ENCODE measurements at regions not wholly inside any gene's neighbourhood (a gene's known extent, or its start where the extent isn't known, plus 50 kb on each side); places are given as distances from the start of the nearest gene placed in this dataset.

DNA sequence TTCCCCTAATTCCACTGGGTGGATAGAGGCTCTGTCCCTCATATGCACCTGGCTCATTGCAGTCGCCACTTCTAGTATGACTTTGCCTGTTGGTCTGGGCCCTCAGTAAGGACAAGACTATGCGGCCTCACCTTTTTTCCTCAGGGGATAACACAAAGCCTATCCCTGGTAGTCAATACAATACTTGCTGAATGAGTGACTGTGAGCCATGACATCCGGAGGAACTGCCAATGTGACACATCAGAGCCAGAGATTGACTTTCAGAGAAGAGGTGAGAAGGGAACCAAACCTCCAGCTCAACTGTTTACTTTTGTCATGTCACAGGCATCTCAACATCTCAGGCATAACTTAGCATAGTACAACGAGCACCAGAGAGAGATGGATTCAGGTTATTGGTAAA is 371.3 kb downstream of the DMRT2 start:
- DNase-seq (ENCODE audit: low read depth, low spot score): no peak

- no peak for DNase-seq (ENCODE audit: low read depth, low spot score)
Observed at GRCh38 chr9:1427875-1428274, 377.7 kb downstream of the DMRT2 start.

DNA sequence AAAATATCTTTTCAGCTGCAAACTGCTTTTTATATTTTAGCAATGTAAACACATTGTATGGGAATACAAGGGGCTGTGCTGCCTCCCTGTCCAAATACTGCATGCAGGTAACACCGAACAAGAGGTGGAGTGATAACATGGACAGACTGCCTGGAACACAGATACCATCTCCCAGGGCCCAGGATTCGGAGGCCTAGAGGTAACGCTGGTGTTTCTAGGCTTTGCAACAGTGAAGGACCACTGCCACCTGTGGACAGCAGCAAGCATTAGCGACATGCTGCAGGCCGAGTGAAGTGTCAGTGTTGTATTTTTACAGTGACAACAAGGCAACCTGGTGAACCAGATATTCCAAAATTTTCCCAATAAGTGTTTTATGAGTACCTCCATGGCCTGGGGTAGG is 379.1 kb downstream of the DMRT2 start:
- peak; percentile 1 for DNase-seq (ENCODE audit: low read depth, low spot score)

GRCh38 chr9:1431461-1431860 is 381.3 kb downstream of the DMRT2 start:
- DNase-seq (ENCODE audit: low read depth, low spot score): no peak

DNA sequence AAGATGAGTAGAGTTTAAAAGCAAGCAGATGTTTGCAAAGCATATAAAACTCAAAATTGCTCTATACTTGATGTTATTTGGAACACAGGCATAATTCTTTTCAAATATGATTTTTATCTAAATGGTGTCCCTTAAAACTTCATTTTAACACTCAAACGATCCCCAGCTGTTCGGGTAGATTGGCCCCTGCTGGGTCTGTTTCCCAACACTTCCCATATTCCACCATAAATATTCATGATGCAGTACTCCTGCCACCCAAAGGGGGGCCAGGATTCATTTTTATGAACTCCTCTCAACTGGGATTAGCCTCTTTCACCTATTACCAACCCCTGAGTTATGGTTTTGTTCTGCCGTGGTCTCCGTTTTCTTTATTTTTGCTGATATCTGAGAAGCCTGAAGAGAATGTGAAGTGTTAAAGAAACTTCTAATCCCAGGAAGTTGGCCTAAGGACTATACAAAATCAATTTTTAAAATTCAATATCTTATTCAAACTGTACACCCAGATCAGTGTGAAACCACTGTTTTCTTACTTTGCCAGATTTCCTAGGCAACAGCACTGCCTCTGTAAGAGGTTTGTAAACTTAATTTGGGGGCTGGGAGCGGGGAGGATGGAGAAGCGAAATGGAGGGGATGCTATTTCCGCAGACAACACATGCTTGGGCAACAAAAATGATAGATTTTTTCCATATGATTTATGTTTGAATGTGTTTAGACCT is 384.1 kb downstream of the DMRT2 start:
- no peak for DNase-seq (ENCODE audit: low read depth, low spot score)

DNA sequence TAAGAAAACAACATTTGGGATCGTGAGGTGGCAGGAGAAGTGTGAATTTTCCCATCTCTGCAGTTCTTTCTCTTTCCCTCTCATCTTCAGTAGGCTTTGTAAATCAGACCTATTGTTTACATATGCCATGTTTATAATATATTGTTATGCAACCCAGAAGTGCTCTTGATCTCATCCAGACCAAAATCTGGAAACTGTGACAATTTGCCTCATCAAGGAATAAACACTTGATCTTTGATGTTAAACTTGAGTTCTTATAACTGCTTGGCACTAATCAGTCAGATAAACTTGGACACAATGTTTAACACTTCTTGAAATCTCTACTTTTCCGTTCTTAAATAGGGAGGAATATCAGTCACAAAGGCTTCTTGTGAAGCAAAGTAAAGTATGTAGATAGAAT is 384.7 kb downstream of the DMRT2 start:
- no peak for DNase-seq (ENCODE audit: low read depth, low spot score)

- DNase-seq (ENCODE audit: low read depth, low spot score): no peak
Observed at GRCh38 chr9:1440256-1440655, 390.1 kb downstream of the DMRT2 start.

DNA sequence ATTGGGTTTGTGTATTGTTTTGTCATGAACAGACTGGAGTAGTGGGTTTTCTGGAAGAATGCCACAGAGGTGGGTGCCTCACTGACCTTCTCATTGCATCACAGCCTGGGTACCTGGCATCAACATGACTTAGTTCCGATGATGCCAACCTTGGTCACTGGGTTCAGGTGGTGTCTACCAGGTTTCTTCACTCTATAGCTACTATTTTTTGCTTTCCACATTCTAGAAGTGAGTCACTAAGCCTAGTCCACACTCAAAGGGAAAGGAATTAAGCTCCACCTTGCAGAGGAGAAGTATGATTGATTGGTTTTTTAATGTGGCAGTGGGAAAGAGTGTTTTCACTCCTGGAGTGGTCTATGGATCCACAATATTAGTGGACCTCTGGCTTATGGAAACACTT is 391.9 kb downstream of the DMRT2 start:
- no peak for DNase-seq (ENCODE audit: low read depth, low spot score)

DNA sequence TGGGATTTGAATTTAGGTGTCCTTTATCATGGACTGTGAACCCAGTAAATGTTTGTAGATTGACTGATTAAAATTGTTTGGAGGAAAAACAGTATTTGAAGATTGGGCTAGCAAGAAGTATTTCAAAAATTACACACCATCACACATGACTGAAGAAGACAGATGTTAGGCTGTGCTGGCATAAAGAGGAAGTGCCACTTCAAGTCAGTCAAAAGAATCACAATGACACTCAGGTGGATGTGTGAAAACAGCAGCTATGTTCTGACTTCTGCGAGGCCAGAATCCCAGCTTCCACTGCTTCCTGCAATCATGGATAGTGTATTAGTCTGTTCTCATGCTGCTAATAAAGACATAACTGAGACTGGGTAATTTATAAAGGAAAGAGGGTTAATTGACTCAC is 393.3 kb downstream of the DMRT2 start:
- DNase-seq (ENCODE audit: low read depth, low spot score): no peak

- DNase-seq (ENCODE audit: low read depth, low spot score): no peak
Observed at GRCh38 chr9:1446671-1447070, 396.5 kb downstream of the DMRT2 start.

DNA sequence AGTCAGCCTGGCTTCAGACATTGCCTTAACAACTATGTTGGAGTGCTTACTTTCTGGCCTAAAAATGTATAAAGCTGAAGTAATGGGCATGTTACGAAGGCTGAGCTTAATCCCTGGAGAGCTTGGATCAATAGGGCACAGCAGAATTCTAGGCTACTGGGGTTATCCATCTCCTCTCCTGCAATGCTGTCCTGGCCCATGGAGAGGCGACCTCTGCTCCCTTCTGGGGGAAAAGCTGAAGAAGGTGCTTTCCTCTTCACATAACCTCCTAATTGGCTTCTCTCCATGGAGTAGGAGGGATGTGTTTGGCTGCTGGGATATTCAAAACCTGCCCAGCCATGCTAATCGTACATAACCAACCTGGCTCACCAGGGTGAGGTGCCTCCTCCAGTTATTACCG is 403.5 kb downstream of the DMRT2 start:
- DNase-seq (ENCODE audit: low read depth, low spot score): no peak

- no peak for DNase-seq (ENCODE audit: low read depth, low spot score)
Observed at GRCh38 chr9:1454211-1454610, 404.1 kb downstream of the DMRT2 start.

DNA sequence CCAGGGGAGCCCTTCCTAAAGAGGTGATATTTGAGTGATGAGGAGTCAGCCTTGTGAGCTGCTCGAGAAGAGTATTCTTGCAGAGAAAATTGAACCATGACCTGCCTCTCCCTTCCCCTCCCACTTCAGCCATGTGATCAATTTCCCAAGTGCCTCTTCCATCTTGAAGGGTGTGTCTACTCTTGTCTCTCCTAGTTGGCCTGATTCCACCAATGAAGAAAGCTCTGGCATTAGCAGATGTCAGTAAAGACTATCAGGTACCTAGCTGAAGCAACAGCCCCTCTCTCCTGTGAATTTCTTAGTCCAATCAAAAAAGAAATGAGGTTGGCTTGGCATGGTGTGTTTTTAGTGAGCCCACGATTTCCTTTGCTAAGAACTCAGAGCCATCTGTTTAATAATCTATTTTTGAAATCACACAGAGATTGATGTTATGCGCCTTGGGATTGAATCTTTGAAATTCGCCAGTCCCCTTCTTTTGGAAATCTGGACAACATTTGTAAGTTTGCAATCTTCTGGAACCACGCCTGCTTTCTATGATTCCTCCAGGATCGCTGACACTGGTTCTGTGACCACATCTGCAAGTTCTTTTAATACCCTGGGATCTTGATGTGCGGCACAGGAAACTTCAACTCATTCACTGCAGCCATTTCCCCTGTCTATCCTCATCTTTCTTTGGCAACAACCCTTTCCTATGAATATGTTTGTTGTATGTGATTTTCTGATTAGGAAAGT is 404.6 kb downstream of the DMRT2 start:
- DNase-seq (ENCODE audit: low read depth, low spot score): no peak

DNA sequence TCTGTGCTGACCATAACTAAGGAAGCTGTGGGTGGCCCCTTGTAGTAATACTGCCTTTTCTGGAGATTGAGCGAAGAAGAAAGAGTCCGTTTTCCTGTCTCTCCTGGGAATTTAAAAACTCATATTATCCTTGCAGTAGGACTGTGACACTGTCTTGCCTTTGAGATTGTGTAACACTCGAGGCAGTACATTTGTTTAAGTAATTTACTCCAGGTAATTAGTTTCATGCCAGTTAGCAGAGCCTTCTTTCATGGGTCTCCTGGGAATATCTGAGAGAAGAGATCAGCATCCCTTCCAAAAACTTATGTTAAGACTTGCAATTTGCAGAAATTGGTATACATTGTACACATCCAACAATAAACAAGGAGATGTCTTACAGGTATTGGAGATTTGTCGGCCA is 405.6 kb downstream of the DMRT2 start:
- no peak for DNase-seq (ENCODE audit: low read depth, low spot score)

DNA sequence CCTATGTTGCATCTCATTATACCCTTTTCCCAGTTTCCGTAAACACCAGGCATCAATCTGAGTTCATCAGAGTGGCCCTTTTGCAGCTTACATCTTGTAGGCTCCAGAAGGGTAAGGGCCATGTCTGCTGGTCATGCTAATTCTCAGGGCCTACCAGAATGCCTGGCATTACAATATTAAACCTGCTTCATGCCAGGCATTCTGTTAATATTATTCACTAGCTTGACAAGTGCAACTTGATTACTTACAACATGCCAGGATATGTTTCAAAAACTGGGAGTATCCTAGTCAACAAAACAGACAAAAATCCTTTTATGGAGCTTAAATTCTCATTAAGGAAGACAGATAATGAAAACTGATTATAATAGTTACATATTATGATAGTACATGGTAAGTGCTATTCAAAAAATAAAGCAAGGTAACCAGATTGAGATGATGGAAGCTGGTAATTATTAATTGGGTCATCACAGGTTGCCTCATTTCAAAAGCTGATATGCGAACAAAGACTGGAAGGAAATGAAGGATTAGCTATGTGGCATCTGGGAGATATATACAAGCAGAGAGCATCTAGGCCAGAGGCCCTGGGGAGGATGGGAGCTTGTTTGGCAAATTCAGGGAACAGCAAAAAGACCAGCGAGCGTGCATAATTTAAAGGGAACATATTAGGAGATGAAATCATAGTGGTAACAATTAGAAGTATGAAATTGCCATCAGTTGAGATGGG is 406.3 kb downstream of the DMRT2 start:
- no peak for DNase-seq (ENCODE audit: low read depth, low spot score)

- no peak for DNase-seq (ENCODE audit: low read depth, low spot score)
Observed at GRCh38 chr9:1457460-1457859, 407.3 kb downstream of the DMRT2 start.

DNA sequence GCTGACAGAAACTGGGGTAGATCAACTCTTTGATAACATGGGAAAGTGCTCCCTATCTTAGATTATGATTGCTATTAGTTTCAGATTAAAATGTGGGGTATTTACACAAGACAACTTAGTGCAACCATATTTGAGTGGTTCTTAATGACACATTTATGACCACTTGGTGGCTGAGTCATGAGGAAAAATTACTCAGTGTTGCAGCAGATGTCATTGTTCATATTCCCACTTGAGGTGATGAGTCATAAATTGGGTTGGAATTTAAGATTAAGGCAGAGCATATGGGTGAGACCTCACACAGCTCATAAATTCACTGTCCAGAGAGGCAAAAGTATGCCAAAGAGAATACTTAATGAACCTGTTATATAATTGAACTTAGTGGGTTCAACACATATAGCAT is 408.3 kb downstream of the DMRT2 start:
- DNase-seq (ENCODE audit: low read depth, low spot score): no peak

GRCh38 chr9:1460143-1460769 is 410.1 kb downstream of the DMRT2 start:
- peak; percentile 4 for DNase-seq (ENCODE audit: low read depth, low spot score)

DNA sequence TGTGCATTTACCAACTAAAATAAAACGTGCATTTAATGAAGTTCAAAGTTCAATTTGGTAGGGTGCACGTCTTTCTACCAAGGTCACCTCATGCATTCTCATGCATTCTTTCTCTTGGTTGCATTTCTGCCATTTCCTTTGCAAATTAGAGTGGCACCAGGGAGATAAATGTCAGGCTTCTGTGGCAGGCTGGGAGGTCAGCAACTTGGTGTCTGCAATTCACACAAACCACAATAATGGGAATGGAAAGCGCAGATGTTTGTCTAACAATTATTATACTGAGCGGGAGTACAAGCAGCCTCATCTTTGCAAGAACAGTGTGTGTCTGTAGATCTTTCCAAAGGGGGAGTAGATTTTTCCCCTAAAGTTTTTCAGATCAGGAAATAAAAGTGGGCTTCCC is 411.7 kb downstream of the DMRT2 start:
- no peak for DNase-seq (ENCODE audit: low read depth, low spot score)

DNA sequence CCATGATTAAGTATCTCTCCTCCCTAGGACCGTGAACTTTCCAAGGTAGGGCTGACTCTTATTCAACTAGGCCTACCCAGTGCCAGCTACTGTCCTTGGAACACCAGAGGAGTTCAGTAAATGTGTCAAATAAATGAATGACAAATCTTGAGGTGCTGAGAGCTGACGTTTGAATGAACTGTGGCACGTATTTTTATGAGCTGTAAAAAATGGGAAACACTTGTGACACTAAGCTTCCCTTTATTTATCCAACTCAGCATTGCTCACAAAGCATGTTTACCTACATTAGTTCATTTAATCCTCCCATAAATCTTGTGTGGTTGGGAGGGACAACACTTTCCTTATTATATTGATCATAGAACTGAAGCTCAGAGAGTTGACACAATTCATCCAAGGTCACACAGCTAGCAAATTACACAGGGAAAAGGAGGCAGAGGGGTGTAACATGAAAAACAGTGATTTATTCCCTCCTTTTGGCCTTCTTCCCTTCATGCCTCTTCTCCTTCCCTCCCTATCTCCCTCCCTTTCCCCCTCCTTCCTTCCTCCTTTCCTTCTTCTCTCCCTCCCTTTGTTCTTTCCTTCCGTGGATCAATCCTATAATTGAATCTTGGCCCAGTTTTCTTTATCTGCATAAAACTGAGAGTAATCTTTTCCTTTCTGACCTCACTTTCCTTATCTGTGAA is 412.6 kb downstream of the DMRT2 start:
- no peak for DNase-seq (ENCODE audit: low read depth, low spot score)

DNA sequence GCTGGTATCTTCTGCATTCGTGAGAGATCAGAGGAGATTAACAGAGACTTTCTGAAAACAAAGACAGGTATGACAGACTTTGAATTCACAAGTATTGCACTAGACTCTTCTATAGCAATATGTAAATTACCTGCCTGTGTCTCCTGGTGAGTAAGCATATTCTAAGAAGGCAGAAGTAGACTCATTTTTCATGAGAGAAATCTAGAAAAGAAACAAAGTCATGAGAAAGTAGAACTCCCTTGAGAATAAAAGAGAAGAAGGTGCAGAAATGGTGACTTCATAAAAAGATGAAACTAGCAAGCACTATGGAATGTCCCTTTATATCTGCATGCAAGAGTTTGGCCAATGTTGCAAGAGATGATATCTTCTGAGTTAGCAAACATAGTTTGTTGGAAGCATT is 419.8 kb downstream of the DMRT2 start:
- no peak for DNase-seq (ENCODE audit: low read depth, low spot score)
